ENCODE measurements at regions not wholly inside any gene's neighbourhood (a gene's known extent, or its start where the extent isn't known, plus 50 kb on each side); places are given as distances from the start of the nearest gene placed in this dataset.

GRCh38 chr15:66900586-66901310, 164.7 kb upstream of the SMAD3 start:
- Histone ChIP-seq H2AFZ (replicated peaks; ENCODE audit: low read length, poor library complexity) (peak overlapping the region; percentile 84), H3K4me1 (ENCODE audit: control insufficient read depth, insufficient read depth, low read length) (peaks cover 6% of the 10 kb centered on the region; the same call in 1 of the 2 replicates), H4K5ac (ENCODE audit: low read depth, low read length) (peak overlapping the region; percentile 91; the same call in 1 of the 2 replicates), H3K4me3 (ENCODE audit: insufficient read depth, low read depth, low read length) (no peak overlapping the region), H3K18ac (ENCODE audit: low read depth, low read length) (peak overlapping the region; percentile 51; the same call in 1 of the 2 replicates), H3K56ac (ENCODE audit: extremely low read depth, insufficient read depth, low read length) (peak overlapping the region; percentile 35; the same call in 1 of the 2 replicates), H3K9me3 (ENCODE audit: control insufficient read depth, insufficient read depth, low read length) (no peaks in the 10 kb centered on the region; the same call in 1 of the 2 replicates), H3K9me1 (ENCODE audit: insufficient read depth, low read length) (peaks cover 18% of the 10 kb centered on the region), H4K8ac (ENCODE audit: low read depth in 2 of 2, low read length in 2 of 2) (peak overlapping the region; percentile 96 to 97), H3K9ac (ENCODE audit: low read depth, low read length) (no peak overlapping the region), H3K4ac (ENCODE audit: low read depth, low read length) (peak overlapping the region; percentile 95), H2BK15ac (ENCODE audit: low read depth, low read length) (peak overlapping the region; percentile 98; the same call in 2 of the 3 replicates), H4K20me1 (ENCODE audit: insufficient read depth, low read length) (no peaks in the 10 kb centered on the region), H2BK5ac (ENCODE audit: low read depth, low read length, poor library complexity, severe bottlenecking) (peak overlapping the region; percentile 62), H2AK9ac (replicated peaks; ENCODE audit: low read depth, low read length, poor library complexity) (peak overlapping the region; percentile 91), H2AK5ac (ENCODE audit: low read depth, low read length) (peak overlapping the region; percentile 94), H3K14ac (replicated peaks; ENCODE audit: low read depth, low read length) (peak overlapping the region; percentile 96), H2BK120ac (ENCODE audit: low read depth, low read length) (peak overlapping the region; percentile 94), H2BK20ac (ENCODE audit: low read depth, low read length) (peak overlapping the region; percentile 90), H3K23ac (ENCODE audit: low read depth, low read length) (peak overlapping the region; percentile 83; the same call in 1 of the 2 replicates), H3K79me1 (ENCODE audit: low read depth in 1 of 2, low read length in 2 of 2) (peaks cover 0 to 4% of the 10 kb centered on the region in 2 experiments; a peak in 1 of 4 replicates), H4K91ac (ENCODE audit: insufficient read depth, low read depth, low read length) (peak overlapping the region; percentile 91), H3K4me2 (ENCODE audit: low read depth, low read length) (no peak overlapping the region), H3K36me3 (ENCODE audit: control insufficient read depth, insufficient read depth, low read length) (no peaks in the 10 kb centered on the region), H3K27ac (ENCODE audit: insufficient read depth, low read length) (peak overlapping the region; percentile 7; the same call in 1 of the 2 replicates), H3K27me3 (ENCODE audit: control insufficient read depth, insufficient read depth, low read length) (no peaks in the 10 kb centered on the region)
- dilution Hi-C loops (cut with HindIII; ENCODE audit: low sequenced_read_pairs, unreplicated experiment), result no loop called here
- BruUV-seq (replicated peaks), result no TSS peak
- intact Hi-C loops (cut with micrococcal nuclease), result no loop called here
- ChIA-PET POLR2A (ENCODE audit: unreplicated experiment) (no interaction called here), CTCF (interaction anchor here (1.5 kb wide), 1 partner anchor 9 kb away, joined by 3 read pairs; no protein-coding TSS in a partner anchor)
- TF ChIP-seq FOS (IDR thresholded peaks at IDR 0.05; ENCODE audit: low read depth, low read length) (no peak), CEBPB (IDR thresholded peaks at IDR 0.05; ENCODE audit: low read depth, low read length) (no peak), MXI1 (IDR thresholded peaks at IDR 0.05; ENCODE audit: borderline replicate concordance, low read depth, low read length) (no peak), ELK1 (IDR thresholded peaks at IDR 0.05; ENCODE audit: borderline replicate concordance, low read depth, low read length) (no peak), RAD21 (IDR thresholded peaks at IDR 0.05; ENCODE audit: low read length) (no peak), SMC3 (IDR thresholded peaks at IDR 0.05; ENCODE audit: low read depth, low read length) (no peak)
- TF ChIP-seq, protein P1, sequence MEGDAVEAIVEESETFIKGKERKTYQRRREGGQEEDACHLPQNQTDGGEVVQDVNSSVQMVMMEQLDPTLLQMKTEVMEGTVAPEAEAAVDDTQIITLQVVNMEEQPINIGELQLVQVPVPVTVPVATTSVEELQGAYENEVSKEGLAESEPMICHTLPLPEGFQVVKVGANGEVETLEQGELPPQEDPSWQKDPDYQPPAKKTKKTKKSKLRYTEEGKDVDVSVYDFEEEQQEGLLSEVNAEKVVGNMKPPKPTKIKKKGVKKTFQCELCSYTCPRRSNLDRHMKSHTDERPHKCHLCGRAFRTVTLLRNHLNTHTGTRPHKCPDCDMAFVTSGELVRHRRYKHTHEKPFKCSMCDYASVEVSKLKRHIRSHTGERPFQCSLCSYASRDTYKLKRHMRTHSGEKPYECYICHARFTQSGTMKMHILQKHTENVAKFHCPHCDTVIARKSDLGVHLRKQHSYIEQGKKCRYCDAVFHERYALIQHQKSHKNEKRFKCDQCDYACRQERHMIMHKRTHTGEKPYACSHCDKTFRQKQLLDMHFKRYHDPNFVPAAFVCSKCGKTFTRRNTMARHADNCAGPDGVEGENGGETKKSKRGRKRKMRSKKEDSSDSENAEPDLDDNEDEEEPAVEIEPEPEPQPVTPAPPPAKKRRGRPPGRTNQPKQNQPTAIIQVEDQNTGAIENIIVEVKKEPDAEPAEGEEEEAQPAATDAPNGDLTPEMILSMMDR (conservative IDR thresholded peaks at IDR 0.05; ENCODE audit: low read depth, low read length), result no peak
- no peak for DNase-seq
- in situ Hi-C loops (cut with MboI; ENCODE audit: low sequenced_read_pairs), result no loop called here
- 90% methylated on average over 8 of the region's 14 CpGs; no CpG with 5 or more reads in 1 of the 2 experiments for WGBS, 2 experiments (ENCODE audit: extremely low coverage in 2 of 2, insufficient read length in 1 of 2)
- no peak; the same call in 1 of the 2 replicates for ATAC-seq (ENCODE audit: low read depth)
